Head of caudate nucleus (tissue), 42 donors: ENCODE measurements at regions not wholly inside any gene's neighbourhood (a gene's known extent, or its start where the extent isn't known, plus 50 kb on each side); places are given as distances from the start of the nearest gene placed in this dataset.
"Not testable (repeated sequence)": the region's sequence is repeated elsewhere in the genome, so short reads cannot be mapped to it uniquely, and the experiment has no call there.

Experiments used
- DNase-seq, 42 donors: peaks; one replicate each; pipeline versions ENCODE4 v3.0.0 to v3.0.0-alpha.2; 2020 to 2021; ENCODE audit warnings: mixed read lengths in 7 of 42
- intact Hi-C: fragments of 100-400 bp; cut with DNase I; formaldehyde crosslinking; loops from one replicate; pipeline ENCODE4 v1.15.0; 2022

- intact Hi-C loops, result no loop called here
- DNase-seq, result no peak
Observed at GRCh38 chr14:53861781-53862180, 94.8 kb downstream of the BMP4 start.

- DNase-seq, result no peak
- intact Hi-C loops, result no loop called here
Observed at GRCh38 chr14:53858345-53858684, 98.3 kb downstream of the BMP4 start.

GRCh38 chr14:53857625-53858344 is 98.8 kb downstream of the BMP4 start:
- DNase-seq, result no peak
- intact Hi-C loops, result no loop called here

- intact Hi-C loops, result no loop called here
- DNase-seq, result no peak
Observed at GRCh38 chr14:53855574-53855973, 101.1 kb downstream of the BMP4 start.

GRCh38 chr14:53855127-53855526 is 101.5 kb downstream of the BMP4 start:
- no peak for DNase-seq
- intact Hi-C loops, result no loop called here

- DNase-seq, result no peak
- intact Hi-C loops, result no loop called here
Observed at GRCh38 chr14:53851394-53852090, 105.1 kb downstream of the BMP4 start.

GRCh38 chr14:53850714-53851296 is 105.8 kb downstream of the BMP4 start:
- intact Hi-C loops, result no loop called here
- no peak for DNase-seq

GRCh38 chr14:53849549-53849948 is 107.1 kb downstream of the BMP4 start:
- intact Hi-C loops, result no loop called here

GRCh38 chr14:53848854-53849253 is 107.8 kb downstream of the BMP4 start:
- peak in 13 of 42 donors; percentile 3 to 51 (median 16) for DNase-seq
- intact Hi-C loops, result no loop called here

More at GRCh38 chr14:53849549-53849948, 107.1 kb downstream of the BMP4 start:
- no peak for DNase-seq

- intact Hi-C loops, result no loop called here
Observed at GRCh38 chr14:53847881-53848280, 108.7 kb downstream of the BMP4 start.

GRCh38 chr14:53847057-53847456 is 109.6 kb downstream of the BMP4 start:
- intact Hi-C loops, result no loop called here

More at GRCh38 chr14:53847881-53848280, 108.7 kb downstream of the BMP4 start:
- no peak for DNase-seq

GRCh38 chr14:53845813-53846693 is 110.6 kb downstream of the BMP4 start:
- DNase-seq, result no peak
- intact Hi-C loops, result no loop called here

More at GRCh38 chr14:53847057-53847456, 109.6 kb downstream of the BMP4 start:
- no peak for DNase-seq

GRCh38 chr14:53842938-53843337 is 113.7 kb downstream of the BMP4 start:
- intact Hi-C loops, result no loop called here
- no peak for DNase-seq

- intact Hi-C loops, result no loop called here
- no peak for DNase-seq
Observed at GRCh38 chr14:53841109-53842099, 115.2 kb downstream of the BMP4 start.

- intact Hi-C loops, result no loop called here
- no peak for DNase-seq
Observed at GRCh38 chr14:53840444-53840843, 116.2 kb downstream of the BMP4 start.

- no peak for DNase-seq
- intact Hi-C loops, result no loop called here
Observed at GRCh38 chr14:53838374-53838773, 118.3 kb downstream of the BMP4 start.

- intact Hi-C loops, DNase-seq: not testable (repeated sequence)
Observed at GRCh38 chr14:53837656-53838055, 119.0 kb downstream of the BMP4 start.

- no peak for DNase-seq
Observed at GRCh38 chr14:53836551-53836950, 120.1 kb downstream of the BMP4 start.

More at GRCh38 chr14:53836551-53836950, 120.1 kb downstream of the BMP4 start:
- intact Hi-C loops, result no loop called here
